ENCODE measurements at regions not wholly inside any gene's neighbourhood (a gene's known extent, or its start where the extent isn't known, plus 50 kb on each side); places are given as distances from the start of the nearest gene placed in this dataset.

- DNase-seq (ENCODE audit: low read depth in 2 of 2), result peak in 1 of 2 donors; percentile 0
These were observed 142.8 kb downstream of the LSM5 start for GRCh38 chr7:32347244-32347828.

- DNase-seq (ENCODE audit: low read depth in 2 of 2), result no peak
These were observed 143.9 kb downstream of the LSM5 start for GRCh38 chr7:32346253-32346652.

- no peak for DNase-seq (ENCODE audit: low read depth in 2 of 2)
These were observed 153.5 kb downstream of the LSM5 start for GRCh38 chr7:32336726-32337125.

GRCh38 chr7:32335107-32335506, 155.1 kb downstream of the LSM5 start:
- no peak for DNase-seq (ENCODE audit: low read depth in 2 of 2)

GRCh38 chr7:32330602-32331001, 159.6 kb downstream of the LSM5 start:
- no peak for DNase-seq (ENCODE audit: low read depth in 2 of 2)

- DNase-seq (ENCODE audit: low read depth in 2 of 2), result no peak
These were observed 164.1 kb downstream of the LSM5 start for GRCh38 chr7:32326078-32326477.

GRCh38 chr7:32323712-32324111, 166.5 kb downstream of the LSM5 start:
- DNase-seq (ENCODE audit: low read depth in 2 of 2), result no peak

- no peak for DNase-seq (ENCODE audit: low read depth in 2 of 2)
These were observed 171.2 kb downstream of the LSM5 start for GRCh38 chr7:32319012-32319382.

GRCh38 chr7:32318300-32319011, 171.7 kb downstream of the LSM5 start:
- DNase-seq (ENCODE audit: low read depth in 2 of 2), result no peak

GRCh38 chr7:32316839-32317238, 173.3 kb downstream of the LSM5 start:
- DNase-seq (ENCODE audit: low read depth in 2 of 2), result no peak

GRCh38 chr7:32314761-32315160, 175.4 kb downstream of the LSM5 start:
- no peak for DNase-seq (ENCODE audit: low read depth in 2 of 2)

GRCh38 chr7:32301427-32301826, 188.8 kb downstream of the LSM5 start:
- DNase-seq (ENCODE audit: low read depth in 2 of 2), result no peak

- DNase-seq (ENCODE audit: low read depth in 2 of 2), result no peak
These were observed 191.0 kb downstream of the LSM5 start for GRCh38 chr7:32299133-32299702.

GRCh38 chr7:32298408-32299132, 191.6 kb downstream of the LSM5 start:
- no peak for DNase-seq (ENCODE audit: low read depth in 2 of 2)

GRCh38 chr7:32293833-32294232, 196.3 kb downstream of the LSM5 start:
- DNase-seq (ENCODE audit: low read depth in 2 of 2), result no peak

- no peak for DNase-seq (ENCODE audit: low read depth in 2 of 2)
These were observed 200.3 kb downstream of the LSM5 start for GRCh38 chr7:32289651-32290414.

GRCh38 chr7:32285698-32286097, 204.5 kb downstream of the LSM5 start:
- no peak for DNase-seq (ENCODE audit: low read depth in 2 of 2)

GRCh38 chr7:32283546-32283945, 206.6 kb downstream of the LSM5 start:
- DNase-seq (ENCODE audit: low read depth in 2 of 2), result no peak

GRCh38 chr7:32279500-32279899, 209.3 kb upstream of the PDE1C start:
- no peak for DNase-seq (ENCODE audit: low read depth in 2 of 2)

GRCh38 chr7:32275216-32276009, 205.2 kb upstream of the PDE1C start:
- no peak for DNase-seq (ENCODE audit: low read depth in 2 of 2)

GRCh38 chr7:32273297-32273696, 203.1 kb upstream of the PDE1C start:
- DNase-seq (ENCODE audit: low read depth in 2 of 2), result no peak

Measured in stimulated activated CD4-positive, alpha-beta T cell treated with anti-CD3 and anti-CD28 coated beads, Interleukin-1b, Interleukin-23, amount 100 ng/mL, for 4 hours (primary cell).